ENCODE measurements at regions not wholly inside any gene's neighbourhood (a gene's known extent, or its start where the extent isn't known, plus 50 kb on each side); places are given as distances from the start of the nearest gene placed in this dataset.

GRCh38 chr1:244197851-244198375, 146.8 kb downstream of the ZBTB18 start:
- no peak for DNase-seq

DNA sequence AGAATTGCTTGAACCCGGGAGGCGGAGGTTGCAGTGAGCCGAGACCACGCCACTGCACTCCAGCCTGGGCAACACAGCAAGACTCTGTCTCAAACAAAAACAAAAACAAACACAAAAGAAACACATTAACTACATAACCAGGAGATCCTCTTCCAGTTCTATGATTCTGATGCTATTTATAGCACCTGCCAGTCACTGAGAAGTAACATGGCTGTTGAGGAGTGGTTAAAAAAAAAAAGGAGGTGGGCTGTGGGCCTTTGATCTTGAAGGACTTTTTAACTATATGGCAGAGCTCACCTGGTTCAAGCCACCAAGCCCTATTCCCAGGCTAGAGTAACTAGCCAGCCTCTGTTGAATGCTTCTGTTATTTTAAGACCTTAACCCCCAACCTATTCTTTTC, 148.8 kb downstream of the ZBTB18 start:
- DNase-seq: no peak

GRCh38 chr1:244200596-244200995, 149.5 kb downstream of the ZBTB18 start:
- no peak for DNase-seq

- no peak for DNase-seq
Observed at GRCh38 chr1:244201750-244202149, 150.7 kb downstream of the ZBTB18 start.

- no peak for DNase-seq
Observed at GRCh38 chr1:244204004-244204403, 152.9 kb downstream of the ZBTB18 start.

- DNase-seq: no peak
Observed at GRCh38 chr1:244205171-244205570, 154.1 kb downstream of the ZBTB18 start.

DNA sequence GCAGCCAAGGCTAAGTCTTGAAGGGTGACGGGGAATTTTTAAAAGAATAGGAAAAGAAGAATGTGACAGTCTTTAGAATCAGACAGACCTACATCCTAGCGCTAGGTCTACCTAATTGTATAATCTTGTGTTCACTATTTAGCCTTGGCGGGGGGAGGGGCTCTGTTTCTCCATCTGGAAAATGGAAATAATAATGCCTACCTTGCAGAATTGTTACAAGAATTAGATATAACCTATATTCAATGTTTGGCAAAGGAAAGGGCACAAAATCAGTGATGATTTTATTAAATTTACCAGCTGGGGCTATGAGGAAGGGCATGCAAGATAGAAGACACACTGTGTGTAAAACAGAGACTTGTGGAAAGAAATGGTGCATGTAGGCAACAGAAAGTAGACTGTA, 154.8 kb downstream of the ZBTB18 start:
- no peak for DNase-seq

DNA sequence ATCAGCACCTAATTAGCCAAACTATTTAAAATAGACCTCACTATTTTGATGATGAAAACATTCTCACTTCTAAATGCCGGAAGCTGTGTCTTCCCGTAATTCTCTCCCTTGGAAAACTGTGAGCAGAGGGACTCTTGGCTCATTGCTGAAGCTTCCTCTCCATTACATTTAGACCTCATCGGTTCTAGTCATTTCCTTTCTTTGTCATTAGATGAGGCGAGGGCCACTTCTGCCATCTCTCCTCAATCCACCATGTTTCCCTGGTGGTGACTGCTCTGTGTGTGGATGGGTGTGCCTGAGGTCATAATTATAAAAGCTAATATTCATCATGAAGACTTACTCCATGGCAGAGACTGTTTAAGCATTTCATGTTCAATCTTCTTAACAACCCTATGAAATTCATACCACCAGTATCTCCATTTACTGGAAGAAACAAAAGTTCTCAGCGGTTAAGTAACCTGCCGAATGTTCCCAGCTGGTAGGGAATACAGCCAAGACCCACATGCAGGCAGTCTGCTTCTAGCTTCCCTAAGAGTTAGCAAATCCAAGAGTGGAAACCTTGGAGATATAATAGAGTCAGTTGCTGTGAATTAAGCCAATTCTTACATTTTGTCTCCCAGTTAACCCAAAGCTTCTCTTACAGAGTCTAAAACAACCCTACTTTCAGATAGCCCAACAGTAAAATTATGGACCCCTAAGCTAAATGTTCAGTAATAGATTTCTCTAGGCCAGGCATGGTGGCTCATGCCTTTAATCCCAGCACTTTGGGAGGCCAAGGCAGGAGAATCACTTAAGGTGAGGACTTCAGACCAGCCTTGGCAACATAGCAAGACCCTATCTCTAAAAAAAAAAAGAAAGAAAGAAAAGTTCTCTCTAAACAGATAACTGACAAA, 156.2 kb downstream of the ZBTB18 start:
- no peak for DNase-seq

- no peak for DNase-seq
Observed at GRCh38 chr1:244207935-244208244, 156.8 kb downstream of the ZBTB18 start.

DNA sequence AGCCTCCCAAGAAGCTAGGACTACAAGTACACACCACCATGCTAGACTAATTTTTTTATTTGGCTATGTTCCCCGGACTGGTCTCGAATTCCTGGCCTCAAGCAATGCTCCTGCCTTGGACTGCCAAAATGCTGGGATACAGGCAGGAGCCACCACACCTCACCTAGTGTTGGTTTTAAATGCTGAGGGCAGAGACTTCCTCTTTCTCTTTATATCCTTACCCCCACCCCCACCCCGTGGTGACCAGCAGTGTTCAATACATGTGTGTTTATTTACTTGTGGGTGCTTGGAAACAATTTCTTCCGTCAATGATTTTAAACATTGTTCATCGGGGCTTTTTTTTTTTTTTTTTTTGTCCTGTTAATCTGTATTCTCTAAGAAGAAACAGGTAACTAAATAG, 158.9 kb downstream of the ZBTB18 start:
- peak; percentile 15 for DNase-seq

GRCh38 chr1:244210884-244211558, 159.9 kb downstream of the ZBTB18 start:
- no peak for DNase-seq

DNA sequence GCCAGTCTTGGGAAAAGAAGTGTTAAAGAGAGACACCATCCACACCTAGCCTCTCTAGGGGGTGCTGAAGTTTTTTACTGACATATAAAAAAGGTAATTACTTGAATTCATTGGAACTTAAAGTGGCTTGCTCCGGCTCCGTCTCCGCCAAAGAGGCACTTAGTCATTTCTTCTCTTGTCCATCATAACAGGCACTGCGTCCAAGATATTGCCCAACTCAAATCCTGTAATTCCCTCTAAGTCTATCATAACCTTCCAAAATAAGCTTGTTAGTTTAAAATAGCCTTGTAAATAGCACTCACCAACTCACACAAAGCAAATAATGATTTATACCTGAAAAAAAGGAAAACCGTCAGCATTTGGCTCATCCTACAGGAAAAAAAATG, 160.5 kb downstream of the ZBTB18 start:
- DNase-seq: no peak

GRCh38 chr1:244212219-244212618, 161.1 kb downstream of the ZBTB18 start:
- DNase-seq: no peak

- DNase-seq: no peak
Observed at GRCh38 chr1:244212797-244213475, 161.9 kb downstream of the ZBTB18 start.

GRCh38 chr1:244214009-244214967, 163.2 kb downstream of the ZBTB18 start:
- DNase-seq: peak; percentile 76

GRCh38 chr1:244216836-244217235, 165.8 kb downstream of the ZBTB18 start:
- no peak for DNase-seq

DNA sequence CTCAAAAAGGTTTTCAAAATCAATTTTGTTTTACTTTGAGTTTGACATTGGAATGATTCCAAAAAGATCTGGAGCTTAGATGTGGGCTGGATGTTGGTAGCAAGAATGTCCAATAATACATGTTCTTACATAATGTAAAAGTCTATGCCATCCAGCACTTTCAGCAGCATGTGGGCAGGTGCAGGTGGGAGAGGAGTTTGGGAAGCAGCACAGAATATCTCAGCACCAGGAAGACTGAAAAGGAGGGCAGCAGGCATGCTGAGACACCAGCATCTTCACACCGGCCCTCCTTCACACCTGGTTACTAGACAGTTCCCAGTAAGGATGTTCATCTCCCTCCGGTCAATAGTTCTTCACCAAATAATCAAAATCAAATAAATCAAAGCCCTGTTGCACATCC, 166.6 kb downstream of the ZBTB18 start:
- DNase-seq: no peak

DNA sequence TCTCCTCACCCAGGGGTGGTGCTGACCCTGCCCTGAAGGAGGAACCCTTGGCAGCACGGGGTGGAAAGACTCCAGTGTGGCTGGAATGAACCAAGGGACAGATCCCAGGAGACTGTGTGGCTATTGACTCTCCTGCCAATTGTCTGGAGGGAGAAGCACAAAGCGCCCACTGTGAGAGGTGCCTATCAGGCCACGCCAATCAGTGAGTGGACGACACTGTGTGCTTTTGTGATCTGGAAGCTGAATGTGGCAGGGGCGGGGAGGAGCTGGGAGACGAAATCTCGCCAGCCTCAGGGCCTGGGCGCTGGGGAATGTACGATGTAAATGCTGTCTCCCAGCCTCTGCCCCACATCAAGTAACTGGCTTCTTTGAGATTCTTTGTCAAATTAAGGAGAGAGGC, 167.1 kb downstream of the ZBTB18 start:
- DNase-seq: no peak

GRCh38 chr1:244219149-244219548, 168.1 kb downstream of the ZBTB18 start:
- DNase-seq: no peak

DNA sequence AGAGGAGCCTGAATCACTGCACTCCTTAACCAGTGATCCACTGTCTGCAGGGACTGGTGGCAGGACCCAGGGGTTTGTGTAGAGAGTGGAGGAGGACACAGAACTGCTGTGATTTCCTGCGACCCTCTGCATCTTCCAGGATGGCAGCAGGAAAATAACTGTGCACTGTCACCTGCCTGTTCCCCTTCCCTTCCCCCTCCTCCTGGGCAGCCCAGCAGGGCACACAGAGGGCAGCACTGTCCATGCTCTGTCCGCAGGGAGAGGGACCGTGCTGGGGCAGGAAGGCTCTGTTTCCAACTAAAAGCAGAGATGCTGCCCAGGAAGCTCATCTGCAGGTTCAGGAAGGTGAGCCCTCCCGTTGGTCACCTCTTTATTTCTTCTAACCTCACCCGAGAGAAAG, 168.7 kb downstream of the ZBTB18 start:
- DNase-seq: no peak

GRCh38 chr1:244220410-244220809, 169.3 kb downstream of the ZBTB18 start:
- DNase-seq: no peak

GRCh38 chr1:244221991-244222390, 170.9 kb downstream of the ZBTB18 start:
- DNase-seq: no peak

All from MV-4-11 (cell line).